ENCODE measurements at regions not wholly inside any gene's neighbourhood (a gene's known extent, or its start where the extent isn't known, plus 50 kb on each side); places are given as distances from the start of the nearest gene placed in this dataset.

DNA sequence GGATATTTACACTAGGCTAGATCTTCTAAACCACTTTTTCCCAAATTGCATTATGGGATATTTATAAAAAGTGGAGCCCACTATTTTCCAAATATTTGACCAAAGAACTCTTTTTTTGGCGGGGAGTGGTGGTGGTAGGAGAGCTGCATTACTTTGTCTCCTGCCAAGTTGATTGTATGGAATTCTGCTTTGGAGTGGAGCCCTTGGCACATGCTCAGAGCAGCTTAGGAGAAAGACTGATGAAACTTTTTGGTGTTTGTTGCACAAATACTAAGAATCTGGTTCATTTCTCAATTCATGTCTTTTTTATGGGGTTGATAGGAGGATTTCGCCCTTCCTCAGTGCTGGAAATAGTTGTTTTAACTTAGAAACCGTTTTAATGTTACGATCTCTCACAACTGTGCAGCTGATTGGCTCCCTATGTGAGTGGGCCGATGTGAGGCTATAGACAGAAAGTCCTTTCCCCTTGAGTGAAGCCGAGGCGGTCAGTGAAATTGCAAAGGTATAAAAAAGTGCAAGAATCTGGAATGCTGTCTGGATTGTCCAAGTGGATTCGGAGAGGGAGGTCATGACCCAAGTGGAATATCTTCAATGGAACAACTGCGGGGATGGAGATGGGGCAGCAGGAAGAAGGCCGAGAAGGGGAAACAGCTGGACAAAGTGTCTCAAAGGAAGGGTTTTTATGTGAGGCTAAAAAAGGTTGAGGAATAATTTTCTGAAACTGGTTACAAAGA, 415.9 kb downstream of the FGF9 start:
- H3K27me3 Mint-ChIP-seq (ENCODE audit: low read depth) = peaks cover 6% of the 10 kb centered on the region
- no peaks in the 10 kb centered on the region for H3K9me3 Mint-ChIP-seq (ENCODE audit: low read depth)
- H3K36me3 Mint-ChIP-seq (ENCODE audit: low read depth) = no peaks in the 10 kb centered on the region
- DNase-seq (ENCODE audit: low spot score) = no peak
- peaks cover 23% of the 10 kb centered on the region for H3K4me1 Mint-ChIP-seq (ENCODE audit: low read depth)
- no peak for TF ChIP-seq CTCF (IDR thresholded peaks at IDR 0.05)
- H3K4me3 Mint-ChIP-seq (ENCODE audit: unreplicated experiment) = no peak overlapping the region
- H3K27ac Mint-ChIP-seq (ENCODE audit: unreplicated experiment) = no peak overlapping the region

- Mint-ChIP-seq H3K4me1 (ENCODE audit: low read depth) (peaks cover 42% of the 10 kb centered on the region), H3K9me3 (ENCODE audit: low read depth) (peaks cover 2% of the 10 kb centered on the region), H3K4me3 (ENCODE audit: unreplicated experiment) (no peak overlapping the region), H3K27me3 (ENCODE audit: low read depth) (peaks cover 2% of the 10 kb centered on the region), H3K36me3 (ENCODE audit: low read depth) (no peaks in the 10 kb centered on the region), H3K27ac (ENCODE audit: unreplicated experiment) (no peak overlapping the region)
- DNase-seq (ENCODE audit: low spot score) = no peak
- no peak for TF ChIP-seq CTCF (IDR thresholded peaks at IDR 0.05)
These were observed 419.2 kb downstream of the FGF9 start for GRCh38 chr13:22090106-22090505.

DNA sequence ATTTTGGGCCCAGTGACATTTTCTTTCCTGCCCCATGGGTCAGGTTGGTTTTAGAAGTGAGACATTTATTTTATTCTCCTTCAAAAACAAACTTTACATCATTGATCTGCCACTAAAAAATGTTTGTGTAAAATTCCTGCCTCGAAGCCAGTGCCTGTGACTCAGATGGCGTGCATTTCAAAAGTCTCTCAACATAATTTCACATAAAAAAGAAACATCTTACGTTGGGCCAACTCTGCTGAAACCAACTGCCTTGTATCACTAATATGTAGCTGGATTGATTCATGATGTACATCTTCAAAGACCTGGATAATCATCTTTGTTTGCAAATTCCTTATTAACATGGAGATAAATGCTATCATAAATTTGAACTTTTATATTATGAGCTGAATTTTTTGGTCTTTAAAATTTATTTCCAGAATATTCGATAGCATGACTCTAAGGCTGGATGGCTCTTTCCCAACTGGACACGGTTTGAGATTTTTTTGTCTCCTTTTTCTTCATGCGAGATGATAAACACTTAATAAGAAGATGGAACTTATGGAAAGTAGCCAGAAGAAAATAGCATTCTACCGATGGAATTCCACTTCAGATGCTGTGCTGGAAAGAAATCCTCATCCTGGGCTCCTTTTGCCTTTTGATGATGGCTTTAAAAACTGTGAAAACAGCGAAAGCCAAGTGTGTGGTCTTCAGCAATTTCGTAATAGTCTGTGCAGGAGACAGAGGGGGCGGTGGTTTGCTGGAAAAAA, 420.5 kb downstream of the FGF9 start:
- peak overlapping the region; percentile 41 for H3K27ac Mint-ChIP-seq (ENCODE audit: unreplicated experiment)
- H3K27me3 Mint-ChIP-seq (ENCODE audit: low read depth) = no peaks in the 10 kb centered on the region
- peaks cover 4% of the 10 kb centered on the region for H3K9me3 Mint-ChIP-seq (ENCODE audit: low read depth)
- no peak for DNase-seq (ENCODE audit: low spot score)
- H3K36me3 Mint-ChIP-seq (ENCODE audit: low read depth) = no peaks in the 10 kb centered on the region
- peaks cover 42% of the 10 kb centered on the region for H3K4me1 Mint-ChIP-seq (ENCODE audit: low read depth)
- no peak for TF ChIP-seq CTCF (IDR thresholded peaks at IDR 0.05)
- H3K4me3 Mint-ChIP-seq (ENCODE audit: unreplicated experiment) = no peak overlapping the region

DNA sequence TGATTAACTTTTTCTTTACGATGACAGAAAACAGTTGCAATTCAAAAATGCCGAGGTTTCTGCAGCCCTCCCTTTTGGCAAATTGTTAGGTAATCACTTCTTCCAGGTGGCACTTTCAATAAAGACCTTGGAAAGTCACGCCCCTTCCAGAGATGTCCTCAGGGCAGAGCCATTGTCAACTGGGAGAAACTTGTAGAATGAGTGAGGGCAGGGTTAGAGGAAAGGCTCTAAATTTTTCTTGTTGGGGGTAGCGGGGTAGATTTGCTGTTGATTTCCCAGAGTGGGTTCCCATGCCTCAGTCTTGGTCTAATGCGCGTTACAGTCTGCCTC, 421.1 kb downstream of the FGF9 start:
- no peak for DNase-seq (ENCODE audit: low spot score)

More for the DNA sequence above, 421.1 kb downstream of the FGF9 start:
- Mint-ChIP-seq H3K27ac (ENCODE audit: unreplicated experiment) (peak overlapping the region; percentile 41), H3K4me1 (ENCODE audit: low read depth) (peaks cover 37% of the 10 kb centered on the region), H3K9me3 (ENCODE audit: low read depth) (peaks cover 4% of the 10 kb centered on the region), H3K36me3 (ENCODE audit: low read depth) (no peaks in the 10 kb centered on the region), H3K4me3 (ENCODE audit: unreplicated experiment) (no peak overlapping the region), H3K27me3 (ENCODE audit: low read depth) (no peaks in the 10 kb centered on the region)
- no peak for TF ChIP-seq CTCF (IDR thresholded peaks at IDR 0.05)
